ENCODE measurements at regions not wholly inside any gene's neighbourhood (a gene's known extent, or its start where the extent isn't known, plus 50 kb on each side); places are given as distances from the start of the nearest gene placed in this dataset.

DNA sequence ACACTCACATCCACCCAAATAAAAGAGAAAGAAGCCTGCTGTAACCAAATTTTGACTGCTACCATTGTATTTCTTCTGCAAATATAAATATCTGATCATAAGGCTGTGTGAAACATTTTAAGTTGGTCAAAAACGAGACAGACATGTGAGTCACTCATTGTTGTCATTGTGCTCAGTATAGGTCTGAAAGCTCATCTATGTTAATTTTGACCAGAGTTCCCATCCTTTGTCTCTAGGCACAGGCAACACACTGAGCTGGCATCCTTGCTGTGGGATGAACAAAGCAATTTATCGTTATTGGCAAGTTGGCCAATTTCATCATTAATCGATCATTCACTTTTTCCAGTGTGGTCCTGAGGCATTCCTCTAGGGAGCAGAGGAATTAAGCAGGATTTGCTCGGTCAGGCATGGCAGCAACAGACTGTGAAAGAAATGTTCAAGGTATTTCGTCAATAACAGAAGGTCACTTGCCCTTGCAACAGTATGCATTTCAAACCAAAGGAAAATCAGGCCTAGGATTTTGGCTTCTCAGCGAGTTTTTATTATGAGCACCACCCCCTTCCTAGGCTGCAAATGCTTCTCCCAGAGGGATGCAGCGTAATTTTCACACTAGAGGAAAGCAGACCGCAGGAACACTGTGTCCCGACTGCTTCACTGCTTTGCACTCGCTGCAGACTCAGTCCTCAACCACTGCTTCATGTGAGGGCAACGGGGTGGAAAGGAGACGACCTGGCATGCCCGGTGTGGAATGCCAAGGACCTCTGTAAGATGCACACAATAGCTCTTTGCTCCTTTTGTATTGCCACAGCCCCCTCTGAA is 87.9 kb upstream of the SMYD2 start:
- no peak for TF ChIP-seq POLR2AphosphoS5 (IDR thresholded peaks at IDR 0.05; ENCODE audit: low read length)
- no peak for TF ChIP-seq IRF4 (IDR thresholded peaks at IDR 0.05; ENCODE audit: low read depth, low read length)
- TF ChIP-seq KDM1A (IDR thresholded peaks at IDR 0.05; ENCODE audit: borderline replicate concordance): no peak
- TF ChIP-seq HCFC1 (IDR thresholded peaks at IDR 0.05; ENCODE audit: low read length): no peak
- TF ChIP-seq EZH2 (IDR thresholded peaks at IDR 0.05; ENCODE audit: borderline replicate concordance, control insufficient read depth, low read depth, low read length): no peak
- TF ChIP-seq SUZ12 (IDR thresholded peaks at IDR 0.05; ENCODE audit: unreplicated experiment): no peak
- TF ChIP-seq RAD21 (IDR thresholded peaks at IDR 0.05; ENCODE audit: insufficient read depth, low read depth, low read length): no peak
- no peak for TF ChIP-seq ZZZ3 (IDR thresholded peaks at IDR 0.05; ENCODE audit: control insufficient read depth, insufficient read length, low read depth)

Measured in GM12878 (cell line).